Ovary (tissue), 7 donors: ENCODE measurements at regions not wholly inside any gene's neighbourhood (a gene's known extent, or its start where the extent isn't known, plus 50 kb on each side); places are given as distances from the start of the nearest gene placed in this dataset.

Experiments
- DNase-seq, 5 donors: peaks; one replicate each; pipeline ENCODE4 v3.0.0-alpha.2; 2019 to 2020
- H3K27ac ChIP-seq, 2 donors: fragments of 200-600 bp; one replicate each; pipeline versions ENCODE4 v1.5.1 to v1.8.0; 2019 to 2022
- H3K27me3 ChIP-seq: fragments of 200-600 bp; one replicate; pipeline ENCODE4 v1.8.0; 2022
- H3K36me3 ChIP-seq: fragments of 200-600 bp; sonication (generic); one replicate; pipeline ENCODE4 v1.5.1; 2019
- H3K4me1 ChIP-seq: one replicate; pipeline ENCODE4 v1.8.1; 2013; ENCODE audit warnings: mild to moderate bottlenecking, moderate library complexity; ENCODE audit not compliant: insufficient read depth
- H3K4me3 ChIP-seq: fragments of 200-600 bp; sonication (generic); one replicate; pipeline ENCODE4 v1.5.1; 2017
- H3K9me3 ChIP-seq, 2 donors: fragments of 200-600 bp in 1 of 2; sonication (generic) in 1 of 2; one replicate each; pipeline versions ENCODE4 v1.5.1 to v1.8.1; 2013 to 2019; ENCODE audit warnings: mild to moderate bottlenecking in 1 of 2, moderate library complexity in 1 of 2
- CTCF ChIP-seq, 3 donors: fragments of 450-650 bp in 2 of 3; fragments of 200-600 bp in 1 of 3; IDR thresholded peaks; one replicate each; pipeline versions ENCODE4 v1.5.1 to v1.8.0; 2016 to 2022; ENCODE audit warnings: antibody characterized with exemption in 3 of 3, mild to moderate bottlenecking in 1 of 3
- EP300 ChIP-seq: sonication (generic); formaldehyde crosslinking; IDR thresholded peaks from one replicate; pipeline ENCODE4 v1.6.1; 2017; ENCODE audit warnings: antibody characterized with exemption
- POLR2A ChIP-seq: fragments of 450-650 bp; IDR thresholded peaks from one replicate; pipeline ENCODE4 v1.6.1; 2017; ENCODE audit warnings: antibody characterized with exemption, mild to moderate bottlenecking, moderate library complexity
- WGBS, 3 donors: extraction: QIAGEN DNeasy Blood & Tissue Kit in 1 of 3; methylation state at CpG; one replicate each; pipeline versions ENCODE4 v1.1.5 to v1.1.7; 2013 to 2017; 5-methylcytosine and 5-hydroxymethylcytosine counted together
- intact Hi-C, 4 donors: fragments of 100-400 bp; cut with DNase I; formaldehyde crosslinking; loops; one replicate each; pipeline versions ENCODE4 v1.11.0 to v1.15.1; 2022 to 2023
- donor health status: DM: no; HTN: no; CAD: no; lungs with moderate emphysema.
- donor health status: DM: no; HTN: no; CAD: no.
- donor health status: Bipolar disorder and iron deficiency.
- donor health status: DM: no; HTN: no; CAD: no.
- donor health status: DM: yes; HTN: yes; CAD: no.

- WGBS, 3 donors: 97 to 99% (median 98%) methylated on average over 3 of the region's 3 CpGs
- H3K27ac ChIP-seq: no peak overlapping the region
- H3K27me3 ChIP-seq: no peaks in the 10 kb centered on the region
- no peak for DNase-seq
- no peaks in the 10 kb centered on the region for H3K36me3 ChIP-seq
- H3K9me3 ChIP-seq: no peaks in the 10 kb centered on the region
- H3K4me1 ChIP-seq: peaks cover 3% of the 10 kb centered on the region
- no peak overlapping the region for H3K4me3 ChIP-seq
- TF ChIP-seq POLR2A: no peak
- TF ChIP-seq CTCF (IDR thresholded peaks at IDR 0.05): no peak
- TF ChIP-seq EP300: no peak
- intact Hi-C loops: no loop called here
Observed at GRCh38 chr2:12607971-12608370, 108.8 kb upstream of the TRIB2 start.

- peaks cover 5% of the 10 kb centered on the region for H3K4me1 ChIP-seq
- H3K27ac ChIP-seq: no peak overlapping the region
- no peak overlapping the region for H3K4me3 ChIP-seq
- intact Hi-C loops: no loop called here
- H3K36me3 ChIP-seq: no peaks in the 10 kb centered on the region
- no peak for DNase-seq
- no peaks in the 10 kb centered on the region for H3K27me3 ChIP-seq
- no peaks in the 10 kb centered on the region for H3K9me3 ChIP-seq
- TF ChIP-seq POLR2A (no peak), CTCF (IDR thresholded peaks at IDR 0.05) (no peak), EP300 (no peak)
Observed at GRCh38 chr2:12610314-12610713, 106.4 kb upstream of the TRIB2 start.

GRCh38 chr2:12612168-12612567, 104.6 kb upstream of the TRIB2 start:
- no peak overlapping the region for H3K4me3 ChIP-seq
- 88 to 95% (median 90%) methylated on average over 2 of the region's 2 CpGs for WGBS, 3 donors
- DNase-seq: no peak
- no peak overlapping the region for H3K27ac ChIP-seq
- H3K4me1 ChIP-seq: peaks cover 3% of the 10 kb centered on the region
- H3K36me3 ChIP-seq: no peaks in the 10 kb centered on the region
- H3K9me3 ChIP-seq: no peaks in the 10 kb centered on the region
- no peaks in the 10 kb centered on the region for H3K27me3 ChIP-seq
- intact Hi-C loops: no loop called here
- TF ChIP-seq EP300 (no peak), CTCF (IDR thresholded peaks at IDR 0.05) (no peak), POLR2A (no peak)

GRCh38 chr2:12612671-12613070, 104.1 kb upstream of the TRIB2 start:
- no peaks in the 10 kb centered on the region for H3K9me3 ChIP-seq
- no peaks in the 10 kb centered on the region for H3K36me3 ChIP-seq
- H3K27ac ChIP-seq: no peak overlapping the region
- TF ChIP-seq POLR2A (no peak), CTCF (IDR thresholded peaks at IDR 0.05) (no peak), EP300 (no peak)
- H3K4me1 ChIP-seq: peaks cover 3% of the 10 kb centered on the region
- no peaks in the 10 kb centered on the region for H3K27me3 ChIP-seq
- WGBS, 3 donors: 82 to 90% (median 88%) methylated on average over 2 of the region's 2 CpGs
- intact Hi-C loops: no loop called here
- no peak for DNase-seq
- no peak overlapping the region for H3K4me3 ChIP-seq
